Tibial artery (tissue), 4 donors: ENCODE measurements at regions not wholly inside any gene's neighbourhood (a gene's known extent, or its start where the extent isn't known, plus 50 kb on each side); places are given as distances from the start of the nearest gene placed in this dataset.

ENCODE experiments used
- DNase-seq, 2 donors: peaks; one replicate each; pipeline ENCODE4 v3.0.0-alpha.2; 2019
- H3K27ac ChIP-seq, 2 donors: fragments of 200-600 bp; sonication (generic) in 1 of 2; 1 replicate in 1 of 2; 2 replicates in 1 of 2; pipeline ENCODE4 v1.5.1; 2018 to 2019; ENCODE audit warnings: mild to moderate bottlenecking in 1 of 2
- H3K27me3 ChIP-seq, 2 donors: fragments of 200-600 bp; sonication (generic) in 1 of 2; one replicate each; pipeline versions ENCODE4 v1.5.1 to v1.6.0; 2016 to 2019
- H3K36me3 ChIP-seq, 3 donors: fragments of 200-600 bp; sonication (generic) in 2 of 3; one replicate each; pipeline ENCODE4 v1.5.1; 2016 to 2019; ENCODE audit warnings: mild to moderate bottlenecking in 2 of 3
- H3K4me1 ChIP-seq, 4 donors: fragments of 200-600 bp; sonication (generic) in 2 of 4; 1 replicate in 3 of 4; 2 replicates in 1 of 4; pipeline ENCODE4 v1.5.1; 2016 to 2019
- H3K4me3 ChIP-seq, 2 donors: fragments of 200-600 bp; sonication (generic) in 1 of 2; 1 replicate in 1 of 2; 2 replicates in 1 of 2; pipeline ENCODE4 v1.5.1; 2018 to 2019; ENCODE audit warnings: mild to moderate bottlenecking in 2 of 2
- H3K9me3 ChIP-seq, 3 donors: fragments of 200-600 bp; sonication (generic) in 1 of 3; one replicate each; pipeline ENCODE4 v1.5.1; 2016 to 2019
- intact Hi-C: fragments of 100-400 bp; cut with DNase I; formaldehyde crosslinking; loops from one replicate; pipeline ENCODE4 v1.15.0; 2023; ENCODE audit warnings: low total_unique reads
- TF ChIP-seq, protein P1 (sequence below), 2 experiments: fragments of 200-600 bp in 1 of 2; fragments of 450-650 bp in 1 of 2; IDR thresholded peaks; one replicate each; pipeline ENCODE4 v1.5.1; 2017 to 2019; ENCODE audit warnings: antibody characterized with exemption in 2 of 2, mild to moderate bottlenecking in 1 of 2, moderate library complexity in 1 of 2

DNA sequence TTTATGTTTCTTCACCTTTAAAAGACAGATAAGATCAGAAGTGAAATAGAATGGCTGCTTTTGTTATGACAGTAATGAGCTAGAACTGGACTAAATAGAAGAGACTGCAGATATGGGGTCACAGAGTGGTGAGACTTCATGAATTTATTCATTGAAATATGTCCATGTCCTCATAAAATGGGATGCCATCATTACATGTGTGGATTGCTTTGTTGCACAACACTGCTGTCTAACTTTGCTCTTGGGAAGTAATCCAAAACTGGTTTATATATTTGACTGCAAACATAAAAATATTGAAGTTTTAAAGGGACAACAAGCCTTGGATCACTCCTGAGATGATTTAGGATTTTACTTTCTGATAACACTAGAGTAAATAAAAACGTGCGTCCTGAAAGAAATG, 209.2 kb upstream of the FAT4 start:
- DNase-seq = no peak
- Histone ChIP-seq H3K36me3 (no peaks in the 10 kb centered on the region), H3K4me1 (no peaks in the 10 kb centered on the region), H3K4me3 (no peak overlapping the region), H3K27me3 (no peaks in the 10 kb centered on the region), H3K27ac (no peak overlapping the region), H3K9me3 (no peaks in the 10 kb centered on the region)
- TF ChIP-seq, protein P1, sequence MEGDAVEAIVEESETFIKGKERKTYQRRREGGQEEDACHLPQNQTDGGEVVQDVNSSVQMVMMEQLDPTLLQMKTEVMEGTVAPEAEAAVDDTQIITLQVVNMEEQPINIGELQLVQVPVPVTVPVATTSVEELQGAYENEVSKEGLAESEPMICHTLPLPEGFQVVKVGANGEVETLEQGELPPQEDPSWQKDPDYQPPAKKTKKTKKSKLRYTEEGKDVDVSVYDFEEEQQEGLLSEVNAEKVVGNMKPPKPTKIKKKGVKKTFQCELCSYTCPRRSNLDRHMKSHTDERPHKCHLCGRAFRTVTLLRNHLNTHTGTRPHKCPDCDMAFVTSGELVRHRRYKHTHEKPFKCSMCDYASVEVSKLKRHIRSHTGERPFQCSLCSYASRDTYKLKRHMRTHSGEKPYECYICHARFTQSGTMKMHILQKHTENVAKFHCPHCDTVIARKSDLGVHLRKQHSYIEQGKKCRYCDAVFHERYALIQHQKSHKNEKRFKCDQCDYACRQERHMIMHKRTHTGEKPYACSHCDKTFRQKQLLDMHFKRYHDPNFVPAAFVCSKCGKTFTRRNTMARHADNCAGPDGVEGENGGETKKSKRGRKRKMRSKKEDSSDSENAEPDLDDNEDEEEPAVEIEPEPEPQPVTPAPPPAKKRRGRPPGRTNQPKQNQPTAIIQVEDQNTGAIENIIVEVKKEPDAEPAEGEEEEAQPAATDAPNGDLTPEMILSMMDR (IDR thresholded peaks at IDR 0.05) = no peak
- intact Hi-C loops = no loop called here

DNA sequence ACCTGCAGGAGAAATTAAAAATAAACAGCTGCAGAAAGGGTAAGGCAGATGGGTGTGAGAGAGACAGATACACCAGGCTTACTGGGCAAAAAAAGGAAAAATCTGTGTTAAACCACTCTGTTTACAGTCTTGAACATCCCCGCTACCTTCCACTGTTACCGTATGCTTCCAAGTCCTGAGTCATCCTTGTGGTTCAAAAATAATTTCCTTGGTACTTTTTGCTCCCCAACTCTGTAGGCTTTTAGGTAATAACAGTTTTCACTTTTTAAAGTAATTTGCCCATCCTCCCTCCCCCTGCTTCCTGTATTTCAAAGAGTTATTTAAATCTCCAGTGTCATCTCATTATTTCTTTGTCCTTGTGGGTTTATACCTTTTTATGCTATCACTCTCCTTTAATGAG, 210.1 kb upstream of the FAT4 start:
- no peaks in the 10 kb centered on the region for H3K36me3 ChIP-seq
- no peaks in the 10 kb centered on the region for H3K9me3 ChIP-seq
- H3K4me3 ChIP-seq = no peak overlapping the region
- no peak for DNase-seq
- no peaks in the 10 kb centered on the region for H3K27me3 ChIP-seq
- TF ChIP-seq, protein P1 (IDR thresholded peaks at IDR 0.05) = no peak
- no peaks in the 10 kb centered on the region for H3K4me1 ChIP-seq
- intact Hi-C loops = no loop called here
- no peak overlapping the region for H3K27ac ChIP-seq

DNA sequence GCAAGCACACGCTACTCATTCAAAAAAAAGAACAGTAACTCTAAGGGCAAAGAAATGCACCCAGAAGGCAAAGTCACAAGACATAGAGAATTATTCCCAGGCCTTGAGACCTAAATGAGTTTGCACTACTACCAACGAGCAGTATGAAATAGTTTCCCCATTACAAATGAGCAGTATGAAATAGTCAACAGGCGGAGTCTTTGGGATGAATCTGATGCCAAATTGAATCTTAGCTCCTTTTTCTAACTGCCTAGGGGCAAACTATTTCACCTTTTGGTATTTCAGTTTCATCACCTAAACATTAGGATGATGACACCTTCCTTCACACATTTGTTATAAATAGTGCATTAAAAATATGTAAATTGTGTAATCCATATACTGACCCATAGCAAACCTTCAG, 213.0 kb upstream of the FAT4 start:
- no peaks in the 10 kb centered on the region for H3K4me1 ChIP-seq
- H3K9me3 ChIP-seq = no peaks in the 10 kb centered on the region
- H3K4me3 ChIP-seq = no peak overlapping the region
- H3K36me3 ChIP-seq = no peaks in the 10 kb centered on the region
- TF ChIP-seq, protein P1 (IDR thresholded peaks at IDR 0.05) = no peak
- H3K27me3 ChIP-seq = no peaks in the 10 kb centered on the region
- H3K27ac ChIP-seq = no peak overlapping the region
- no peak for DNase-seq
- intact Hi-C loops = no loop called here

DNA sequence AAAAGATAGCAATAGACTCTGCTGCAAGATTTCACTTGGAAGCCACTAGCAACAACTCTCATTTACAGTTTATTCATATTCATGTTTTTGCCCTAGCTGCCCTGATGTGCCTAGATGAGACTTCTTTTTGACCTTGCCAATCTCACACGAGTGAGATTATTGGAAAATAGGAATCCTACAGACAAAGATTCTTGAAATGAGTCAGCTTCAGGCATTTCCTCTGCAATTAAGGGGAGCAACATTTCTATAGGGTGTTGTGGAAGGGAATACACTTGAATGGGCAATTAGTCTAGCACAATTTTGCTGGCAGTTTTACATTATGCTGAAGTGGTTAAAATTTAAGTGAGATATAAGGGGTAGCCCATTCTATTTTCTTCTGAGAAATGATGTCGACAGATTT, 217.0 kb upstream of the FAT4 start:
- DNase-seq = no peak
- Histone ChIP-seq H3K9me3 (no peaks in the 10 kb centered on the region), H3K4me3 (no peak overlapping the region), H3K36me3 (no peaks in the 10 kb centered on the region), H3K27me3 (no peaks in the 10 kb centered on the region), H3K27ac (no peak overlapping the region), H3K4me1 (no peaks in the 10 kb centered on the region)
- intact Hi-C loops = no loop called here
- TF ChIP-seq, protein P1 (IDR thresholded peaks at IDR 0.05) = no peak

DNA sequence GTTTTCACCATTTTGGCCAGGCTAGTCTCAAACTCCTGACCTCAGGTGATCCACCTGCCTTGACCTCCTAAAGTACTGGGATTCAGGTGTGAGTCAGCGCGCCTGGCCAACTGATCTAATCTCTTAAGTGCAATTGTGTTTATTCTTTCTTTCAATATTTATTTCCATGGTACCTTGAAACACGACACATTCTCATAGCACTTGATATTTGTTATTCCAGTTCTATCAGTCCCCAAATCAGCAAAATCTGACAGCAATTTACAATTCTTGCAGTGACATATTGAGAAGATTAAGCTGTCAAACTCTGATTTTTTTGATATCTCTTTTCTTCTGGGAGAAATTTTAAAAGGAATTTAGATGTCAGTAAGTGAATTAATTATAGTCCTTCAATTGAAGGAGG, 218.1 kb upstream of the FAT4 start:
- DNase-seq = no peak
- intact Hi-C loops = no loop called here
- no peak overlapping the region for H3K27ac ChIP-seq
- H3K4me1 ChIP-seq = no peaks in the 10 kb centered on the region
- H3K36me3 ChIP-seq = no peaks in the 10 kb centered on the region
- H3K27me3 ChIP-seq = no peaks in the 10 kb centered on the region
- TF ChIP-seq, protein P1 (IDR thresholded peaks at IDR 0.05) = no peak
- no peak overlapping the region for H3K4me3 ChIP-seq
- no peaks in the 10 kb centered on the region for H3K9me3 ChIP-seq

DNA sequence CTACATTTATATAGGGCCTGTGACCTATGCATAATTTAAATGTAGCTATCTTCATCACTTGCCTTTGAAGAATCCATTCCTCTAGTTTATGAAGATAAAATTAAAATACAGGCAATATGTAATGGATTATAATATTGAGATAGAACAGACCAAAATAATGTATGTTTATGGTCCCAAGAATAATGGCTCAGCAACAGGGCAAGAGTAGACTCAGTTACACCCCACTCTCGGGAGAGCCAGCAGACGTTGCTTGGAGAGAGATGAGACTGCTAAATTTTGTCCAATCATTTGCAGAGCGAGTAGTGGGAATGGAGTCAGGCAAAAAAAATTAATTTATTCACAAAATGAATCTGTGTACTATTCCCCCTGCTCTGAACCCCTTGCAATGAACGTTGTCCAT, 223.2 kb upstream of the FAT4 start:
- no peak for DNase-seq
- Histone ChIP-seq H3K9me3 (no peaks in the 10 kb centered on the region), H3K4me3 (no peak overlapping the region), H3K4me1 (no peaks in the 10 kb centered on the region), H3K27ac (no peak overlapping the region), H3K27me3 (no peaks in the 10 kb centered on the region), H3K36me3 (no peaks in the 10 kb centered on the region)
- intact Hi-C loops = no loop called here
- TF ChIP-seq, protein P1 (IDR thresholded peaks at IDR 0.05) = no peak
